Ecto neural progenitor cell (in vitro differentiated cells): ENCODE measurements at regions not wholly inside any gene's neighbourhood (a gene's known extent, or its start where the extent isn't known, plus 50 kb on each side); places are given as distances from the start of the nearest gene placed in this dataset.
A peak's percentile ranks its signal among the peaks of the same experiment; 100 is the strongest.

Experiments
- DNase-seq: peaks from one replicate; pipeline ENCODE4 v3.0.0-alpha.2; 2018; ENCODE audit warnings: low spot score

- peak; percentile 26 for DNase-seq
Measured at GRCh38 chr7:45983720-45984255, 62.7 kb upstream of the IGFBP3 start.

GRCh38 chr7:45982907-45983719 lies 62.0 kb upstream of the IGFBP3 start:
- peak; percentile 20 for DNase-seq

DNA sequence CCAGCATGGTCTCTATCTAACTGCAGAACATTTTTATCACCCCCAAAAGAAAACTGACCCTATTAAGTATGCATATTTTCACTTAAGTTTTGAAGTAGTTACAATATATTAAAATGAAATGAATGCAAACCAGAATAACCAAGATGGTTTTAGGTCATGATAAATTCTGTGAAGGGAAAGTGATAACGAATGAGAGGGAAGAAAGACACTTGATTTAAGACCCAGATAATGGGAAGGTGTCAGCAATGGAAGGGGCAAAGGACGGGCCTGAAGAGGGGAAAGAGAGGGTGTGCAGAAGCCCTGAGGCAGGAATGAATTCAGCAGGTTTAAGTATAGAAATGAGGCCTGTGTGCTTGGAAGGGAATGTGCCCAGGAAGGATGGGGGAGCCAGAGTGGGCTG lies 61.1 kb upstream of the IGFBP3 start:
- no peak for DNase-seq

DNA sequence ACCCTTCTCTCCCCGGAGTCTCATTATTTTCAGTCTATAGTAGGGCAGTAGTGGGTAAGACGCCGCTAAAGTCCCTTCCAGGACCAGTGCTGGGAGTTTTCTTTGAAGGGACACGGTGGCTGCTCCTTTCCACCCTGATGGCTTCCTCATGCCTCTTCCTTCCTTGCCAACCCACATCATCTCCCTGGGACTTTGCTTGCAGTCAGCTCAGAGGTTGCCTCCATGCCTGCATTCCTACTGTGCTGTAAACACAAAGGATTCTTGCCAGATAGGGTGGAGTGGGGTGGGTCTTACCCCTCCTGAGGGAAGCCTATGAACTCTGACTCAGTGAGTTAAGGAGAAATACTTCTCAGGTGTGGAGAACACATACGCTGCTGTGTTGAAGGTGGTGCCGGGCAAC lies 59.9 kb upstream of the IGFBP3 start:
- peak; percentile 24 for DNase-seq

DNA sequence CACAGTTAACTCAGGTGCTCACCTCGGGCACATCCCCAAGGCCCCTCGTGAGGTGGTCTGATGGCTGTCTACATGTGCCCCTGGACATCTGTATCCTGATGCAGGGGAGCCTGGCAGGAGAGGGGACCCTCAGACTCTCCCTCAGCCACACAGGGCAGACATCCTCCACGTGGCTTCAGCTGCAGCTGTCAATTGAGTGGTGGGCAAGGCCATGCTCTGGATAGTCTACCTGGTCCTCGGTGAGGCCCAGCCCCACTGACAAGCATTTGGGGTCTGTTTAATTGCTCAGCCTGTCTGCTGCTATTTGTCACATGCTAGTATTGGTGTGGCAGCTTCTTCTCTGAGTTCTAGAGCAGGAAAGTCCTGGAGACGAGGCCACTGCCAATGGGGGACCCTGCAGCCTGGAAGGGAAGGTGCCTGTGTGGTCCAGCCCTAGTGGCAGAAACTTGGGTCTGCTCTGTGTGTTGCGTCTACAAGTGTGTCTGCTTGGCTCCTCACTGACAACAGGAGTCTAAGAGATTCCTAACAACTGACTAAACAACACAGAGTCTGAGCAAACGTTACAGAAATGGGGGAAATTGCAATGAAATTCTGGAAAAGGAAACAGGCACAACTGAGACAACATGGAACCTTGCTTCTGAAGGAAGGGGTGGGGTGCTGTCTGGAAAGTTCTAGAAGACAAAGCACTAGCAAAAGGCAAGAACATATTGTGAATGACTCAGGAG lies 59.3 kb upstream of the IGFBP3 start:
- peak; percentile 32 for DNase-seq

GRCh38 chr7:45979275-45980180 lies 58.5 kb upstream of the IGFBP3 start:
- peak; percentile 17 for DNase-seq

DNA sequence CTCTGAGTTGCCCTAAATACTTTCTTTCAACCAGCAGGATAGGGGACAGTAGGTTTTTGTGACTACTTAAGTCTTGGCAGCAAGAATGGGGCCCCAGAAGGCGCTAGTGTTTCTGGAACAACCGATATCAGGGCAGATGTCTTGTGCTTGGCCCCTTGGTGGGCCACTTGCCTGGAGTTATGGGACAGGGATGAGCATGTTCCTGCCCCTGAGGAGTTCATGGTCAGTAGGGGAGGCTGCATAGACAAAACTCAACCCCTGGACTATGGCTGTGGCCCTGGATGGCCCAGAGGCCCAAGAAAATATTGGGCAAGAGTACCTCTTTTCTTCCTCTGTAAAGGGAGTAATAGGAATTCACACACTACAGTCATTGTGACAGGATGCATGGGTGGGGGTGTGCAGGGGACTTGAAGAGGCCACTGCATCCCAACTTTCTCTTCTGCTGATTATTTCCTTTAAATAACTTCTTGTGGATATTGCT lies 57.7 kb upstream of the IGFBP3 start:
- peak; percentile 22 for DNase-seq

DNA sequence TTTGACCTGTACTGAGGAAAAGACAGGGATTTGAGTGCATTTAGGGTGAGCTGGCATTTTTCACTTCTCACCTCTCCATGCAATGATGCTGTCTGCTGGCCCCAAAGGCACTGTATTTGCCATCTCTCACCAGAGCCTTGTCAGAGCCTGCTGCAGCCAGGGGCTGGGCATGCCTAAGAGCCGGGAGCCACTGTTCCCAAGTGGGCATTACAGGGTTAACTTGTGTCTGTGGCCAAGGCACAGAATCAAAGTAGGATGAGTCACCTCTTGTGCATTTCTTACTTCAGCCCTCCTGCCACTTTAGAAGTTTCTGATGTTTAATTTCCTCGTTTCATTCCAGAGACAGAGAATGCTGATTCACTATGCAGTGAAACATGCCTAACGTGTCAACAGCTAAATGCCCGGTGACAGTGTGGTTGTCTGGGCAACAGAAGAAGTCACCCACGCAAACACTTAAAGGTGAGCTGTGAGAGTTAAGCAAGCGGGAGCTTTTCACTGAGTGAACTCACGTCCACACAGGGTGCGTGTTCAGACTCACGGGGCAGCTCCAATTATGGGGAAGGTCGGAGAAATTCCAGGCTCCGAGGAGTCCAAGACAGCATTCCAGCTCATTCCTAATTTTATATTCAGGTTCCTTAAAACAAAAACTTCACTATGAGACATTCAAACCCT lies 57.1 kb upstream of the IGFBP3 start:
- peak; percentile 34 for DNase-seq

DNA sequence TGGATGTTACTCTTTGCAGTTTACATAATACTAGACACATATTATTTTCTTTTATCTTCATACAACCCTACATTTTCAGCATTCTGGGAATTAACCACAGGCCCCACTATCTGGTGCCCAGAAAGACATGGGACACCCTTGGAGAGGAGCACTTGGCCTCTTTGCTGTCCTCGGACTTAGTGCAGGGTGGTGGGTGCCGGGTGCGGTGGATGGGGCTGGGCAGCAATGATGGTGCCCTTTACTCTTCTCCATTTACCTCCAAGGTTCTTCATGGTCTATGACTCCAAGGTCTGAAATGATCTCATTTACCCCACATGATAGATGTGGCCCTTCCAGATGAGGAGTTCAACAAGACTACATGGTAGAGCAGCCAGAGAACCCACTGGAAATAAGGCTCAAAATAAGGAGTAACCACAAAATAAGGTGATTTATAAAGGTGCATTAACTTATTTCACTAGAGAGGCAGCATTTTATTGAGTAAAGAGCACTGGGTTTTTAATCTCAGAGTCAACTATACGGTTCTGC lies 56.2 kb upstream of the IGFBP3 start:
- no peak for DNase-seq

DNA sequence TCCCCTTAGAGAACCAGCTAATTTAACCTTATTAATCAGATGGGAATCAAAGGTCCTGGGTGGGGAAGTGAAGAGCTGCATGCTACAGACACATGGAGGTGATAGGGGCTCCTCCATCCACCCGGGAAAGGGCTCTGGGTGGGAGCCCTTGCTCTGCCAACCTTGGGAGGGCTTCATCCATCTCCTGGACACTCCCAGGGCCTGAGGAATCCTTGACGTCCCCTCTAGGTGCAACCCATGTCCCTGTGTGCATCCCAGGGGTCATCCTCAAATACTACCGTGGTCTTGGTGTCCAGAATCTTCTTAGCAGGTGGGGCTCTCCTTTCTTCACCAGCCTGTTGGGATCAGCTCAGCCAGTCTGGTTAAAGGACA lies 55.4 kb upstream of the IGFBP3 start:
- no peak for DNase-seq

DNA sequence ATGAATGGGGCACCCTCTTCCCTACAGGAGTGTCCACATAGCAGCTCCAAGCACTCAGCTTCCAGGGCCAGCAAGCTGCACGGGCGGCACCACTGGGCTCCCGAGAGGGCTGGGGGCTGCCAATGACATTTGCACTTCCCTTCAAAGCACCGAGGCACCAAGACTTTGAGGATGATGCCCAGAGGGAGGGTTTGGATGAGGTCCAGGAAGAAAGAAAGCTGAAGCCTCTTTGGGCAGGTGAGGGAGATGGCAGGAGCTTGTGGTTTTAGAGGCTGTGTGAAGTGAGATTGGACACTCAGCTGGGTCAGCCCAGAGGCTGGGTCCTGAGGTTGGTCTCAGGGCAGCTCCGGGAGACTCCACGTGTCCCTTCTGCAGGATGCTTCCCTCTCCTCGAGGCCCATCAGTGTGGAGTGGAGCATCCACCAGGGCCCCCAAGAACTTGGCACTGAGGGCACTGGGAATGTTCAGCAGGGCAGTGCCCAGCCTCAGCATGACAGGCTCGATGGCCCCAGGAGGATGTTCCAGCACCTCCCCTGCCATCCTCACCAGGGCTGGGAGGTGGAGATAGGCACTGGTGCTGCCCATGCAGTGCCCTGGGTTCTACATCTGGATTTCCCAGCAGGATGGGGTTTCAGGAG lies 54.9 kb upstream of the IGFBP3 start:
- DNase-seq, result no peak

GRCh38 chr7:45975367-45975766 lies 54.3 kb upstream of the IGFBP3 start:
- no peak for DNase-seq

DNA sequence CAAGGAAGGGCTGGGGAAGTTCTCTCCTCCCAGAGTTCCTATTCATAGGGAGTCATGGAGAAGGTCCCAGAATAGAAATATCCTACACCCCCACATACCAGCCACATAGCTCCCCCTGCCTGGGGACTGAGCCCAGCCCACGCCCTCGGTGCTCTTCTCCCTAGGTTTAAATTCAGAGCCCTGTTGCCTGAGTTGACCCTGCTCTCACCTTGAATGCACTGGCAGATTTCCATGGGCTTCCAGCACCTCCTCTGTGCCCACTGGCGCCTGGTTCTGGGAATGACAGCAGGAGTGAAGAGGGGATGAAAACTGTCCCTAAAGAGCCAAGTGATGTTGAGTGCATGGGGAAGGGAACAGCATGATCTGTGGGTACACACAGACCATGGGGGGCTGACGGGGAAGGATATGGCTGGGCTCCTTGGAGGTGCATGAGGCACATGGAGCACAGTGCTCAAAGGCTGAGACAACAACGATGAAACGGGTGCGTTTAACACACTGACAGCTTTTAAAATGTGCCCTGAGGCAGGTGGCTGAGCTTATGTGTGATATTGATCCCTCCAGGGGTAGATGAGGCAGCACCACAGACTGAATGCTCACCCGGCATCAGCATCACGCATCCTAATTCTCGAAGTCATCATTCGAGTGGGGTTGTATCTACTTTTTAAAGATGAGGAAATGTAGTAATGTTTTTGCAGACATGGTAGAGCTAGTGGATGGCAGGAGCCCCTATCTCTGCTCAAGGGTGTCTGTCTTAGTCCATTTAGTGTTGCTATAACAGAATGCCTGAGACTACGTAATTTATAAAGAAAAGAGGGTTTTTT lies 53.7 kb upstream of the IGFBP3 start:
- peak; percentile 23 for DNase-seq

DNA sequence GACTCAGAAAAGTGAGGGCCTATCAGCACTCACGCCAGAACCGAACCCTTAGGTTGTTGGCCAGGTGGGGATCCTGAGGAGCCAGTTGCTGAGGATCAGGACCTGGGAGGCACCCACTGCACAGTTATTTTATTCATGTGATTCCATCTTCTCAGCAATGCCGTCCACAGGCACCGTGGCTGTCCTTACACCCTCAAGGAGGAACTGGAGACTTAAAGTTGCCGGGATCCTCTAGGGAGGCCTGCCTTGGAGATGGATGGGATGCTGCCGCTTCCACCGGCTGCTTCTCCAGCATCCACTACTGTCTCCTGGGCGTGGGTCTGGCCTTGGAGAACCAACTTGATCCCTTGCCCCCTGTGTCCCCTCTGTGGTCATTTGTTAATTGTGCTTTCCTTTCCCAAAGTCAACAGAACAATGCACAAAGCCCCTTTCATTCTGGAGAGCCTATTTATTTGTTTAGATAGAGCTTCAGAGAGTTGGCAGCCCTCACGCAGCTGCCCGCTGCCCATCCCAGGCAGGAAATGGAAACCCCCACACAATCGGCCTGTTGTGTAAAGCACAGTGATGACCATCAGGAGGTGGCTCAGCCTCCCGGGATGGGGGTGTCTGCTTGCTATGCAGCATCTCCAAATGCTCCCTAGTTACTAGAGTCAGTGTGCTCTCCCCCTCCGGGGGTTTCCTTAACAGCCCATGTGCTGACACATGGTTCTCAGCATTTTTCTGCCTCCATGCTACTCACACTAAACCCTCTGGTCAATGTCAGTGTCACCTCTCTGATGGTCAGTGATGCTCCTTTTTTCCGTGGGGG lies 52.9 kb upstream of the IGFBP3 start:
- no peak for DNase-seq

DNA sequence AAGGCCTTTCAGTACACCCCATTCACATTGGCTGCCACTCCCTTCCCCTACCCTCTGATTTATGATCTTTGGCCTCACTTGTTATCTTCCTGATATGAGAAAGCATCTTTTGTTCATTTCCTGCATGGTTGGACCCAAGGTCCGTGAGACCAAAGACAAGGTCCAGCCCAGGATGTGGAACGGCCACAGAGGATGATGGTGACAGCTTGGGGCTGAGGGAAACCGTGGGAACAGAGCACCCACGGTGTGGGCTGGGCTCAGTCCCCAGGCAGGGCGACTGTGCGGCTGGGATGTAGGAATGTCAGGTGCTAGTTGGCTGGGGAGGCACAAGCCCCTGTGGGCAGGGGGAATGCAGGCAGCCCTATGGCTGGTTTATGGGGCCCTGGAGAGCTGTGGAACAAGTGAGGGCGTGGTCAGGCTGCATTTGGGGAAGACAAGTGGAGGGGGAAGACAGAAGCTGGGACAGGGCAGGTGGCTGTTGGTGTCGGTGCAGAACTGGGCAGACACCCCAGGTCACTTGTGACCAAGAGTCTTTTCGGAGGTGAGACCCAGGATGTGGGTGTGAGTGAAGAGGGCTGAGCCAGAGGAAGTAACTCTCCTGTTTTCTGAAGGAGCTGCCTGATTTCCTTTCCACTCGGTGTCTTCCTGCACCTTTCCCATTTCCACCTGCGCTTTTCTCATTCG lies 51.7 kb upstream of the IGFBP3 start:
- DNase-seq, result peak; percentile 14

- DNase-seq, result no peak
Measured at GRCh38 chr7:45971661-45972175, 50.6 kb upstream of the IGFBP3 start.

GRCh38 chr7:45971171-45971570 lies 50.1 kb upstream of the IGFBP3 start:
- DNase-seq, result no peak
